ENCODE measurements at regions not wholly inside any gene's neighbourhood (a gene's known extent, or its start where the extent isn't known, plus 50 kb on each side); places are given as distances from the start of the nearest gene placed in this dataset.
"Not testable (repeated sequence)": the region's sequence is repeated elsewhere in the genome, so short reads cannot be mapped to it uniquely, and the experiment has no call there.

- no peak for DNase-seq (ENCODE audit: insufficient read length, low spot score, missing footprints)
- no peak for TF ChIP-seq CTCF (IDR thresholded peaks at IDR 0.05; ENCODE audit: extremely low read depth, low read depth, low read length)
- no peaks in the 10 kb centered on the region for H3K9me3 ChIP-seq (ENCODE audit: low read depth, low read length)
Observed at GRCh38 chr12:77218278-77218677, 152.9 kb upstream of the E2F7 start.

DNA sequence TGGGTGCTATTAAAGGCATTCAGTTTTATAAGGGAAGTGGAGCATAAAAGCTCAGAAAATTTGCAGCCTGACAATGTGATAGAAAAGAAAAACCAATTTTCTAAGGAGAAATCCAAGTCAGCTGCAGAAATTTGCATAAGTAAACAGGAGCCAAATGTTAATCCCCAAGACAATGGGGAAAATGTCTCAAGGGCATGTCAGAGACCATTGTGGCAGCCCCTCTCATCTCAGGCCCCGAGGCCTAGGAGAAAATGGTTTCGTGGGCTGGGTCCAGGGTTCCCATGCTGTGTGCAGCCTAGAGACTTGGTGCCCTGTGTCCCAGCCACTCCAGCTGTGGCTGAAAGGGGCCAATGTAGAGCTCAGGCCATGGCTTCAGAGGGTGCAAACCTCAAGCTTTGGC, 150.8 kb upstream of the E2F7 start:
- not testable (repeated sequence) for H3K27ac ChIP-seq (ENCODE audit: low read depth, low read length); H3K4me3 ChIP-seq (ENCODE audit: insufficient read depth, low read length); H3K36me3 ChIP-seq (ENCODE audit: insufficient read depth, low read length); H3K79me2 ChIP-seq (ENCODE audit: insufficient read depth, low read length); H3K9me3 ChIP-seq (ENCODE audit: low read depth, low read length); H3K27me3 ChIP-seq (ENCODE audit: insufficient read depth, low read length); H3K4me2 ChIP-seq (ENCODE audit: insufficient read depth, low read length); H2AFZ ChIP-seq (ENCODE audit: low read length); H4K20me1 ChIP-seq (ENCODE audit: insufficient read depth, low read length); DNase-seq (ENCODE audit: insufficient read length, low spot score, missing footprints)
- H3K4me1 ChIP-seq (ENCODE audit: insufficient read depth, low read length), result peaks cover 14% of the 10 kb centered on the region

More at GRCh38 chr12:77218278-77218677, 152.9 kb upstream of the E2F7 start:
- Histone ChIP-seq H3K4me2 (ENCODE audit: insufficient read depth, low read length) (no peak overlapping the region), H2AFZ (ENCODE audit: low read length) (no peak overlapping the region), H3K36me3 (ENCODE audit: insufficient read depth, low read length) (no peaks in the 10 kb centered on the region), H3K4me1 (ENCODE audit: insufficient read depth, low read length) (peaks cover 13% of the 10 kb centered on the region), H3K27me3 (ENCODE audit: insufficient read depth, low read length) (no peaks in the 10 kb centered on the region), H3K4me3 (ENCODE audit: insufficient read depth, low read length) (no peak overlapping the region), H3K79me2 (ENCODE audit: insufficient read depth, low read length) (no peaks in the 10 kb centered on the region), H4K20me1 (ENCODE audit: insufficient read depth, low read length) (no peaks in the 10 kb centered on the region), H3K27ac (ENCODE audit: low read depth, low read length) (no peak overlapping the region)

- Histone ChIP-seq H3K27ac (ENCODE audit: low read depth, low read length) (peak overlapping the region; percentile 36), H3K4me1 (ENCODE audit: insufficient read depth, low read length) (peaks cover 14% of the 10 kb centered on the region), H3K9me3 (ENCODE audit: low read depth, low read length) (no peaks in the 10 kb centered on the region), H3K4me3 (ENCODE audit: insufficient read depth, low read length) (no peak overlapping the region), H2AFZ (ENCODE audit: low read length) (no peak overlapping the region), H3K36me3 (ENCODE audit: insufficient read depth, low read length) (no peaks in the 10 kb centered on the region), H3K4me2 (ENCODE audit: insufficient read depth, low read length) (peak overlapping the region; percentile 7), H4K20me1 (ENCODE audit: insufficient read depth, low read length) (no peaks in the 10 kb centered on the region), H3K27me3 (ENCODE audit: insufficient read depth, low read length) (no peaks in the 10 kb centered on the region), H3K79me2 (ENCODE audit: insufficient read depth, low read length) (no peaks in the 10 kb centered on the region)
- DNase-seq (ENCODE audit: insufficient read length, low spot score, missing footprints), result no peak
- TF ChIP-seq CTCF (IDR thresholded peaks at IDR 0.05; ENCODE audit: extremely low read depth, low read depth, low read length), result no peak
Observed at GRCh38 chr12:77214136-77214535, 148.8 kb upstream of the E2F7 start.

- H3K4me1 ChIP-seq (ENCODE audit: insufficient read depth, low read length), result peaks cover 14% of the 10 kb centered on the region
- H3K36me3 ChIP-seq (ENCODE audit: insufficient read depth, low read length), result no peaks in the 10 kb centered on the region
- TF ChIP-seq CTCF (IDR thresholded peaks at IDR 0.05; ENCODE audit: extremely low read depth, low read depth, low read length), result no peak
- H3K27ac ChIP-seq (ENCODE audit: low read depth, low read length), result no peak overlapping the region
- DNase-seq (ENCODE audit: insufficient read length, low spot score, missing footprints), result no peak
- no peak overlapping the region for H3K4me3 ChIP-seq (ENCODE audit: insufficient read depth, low read length)
- no peaks in the 10 kb centered on the region for H3K79me2 ChIP-seq (ENCODE audit: insufficient read depth, low read length)
- H3K9me3 ChIP-seq (ENCODE audit: low read depth, low read length), result no peaks in the 10 kb centered on the region
- H3K27me3 ChIP-seq (ENCODE audit: insufficient read depth, low read length), result no peaks in the 10 kb centered on the region
- H4K20me1 ChIP-seq (ENCODE audit: insufficient read depth, low read length), result no peaks in the 10 kb centered on the region
- H3K4me2 ChIP-seq (ENCODE audit: insufficient read depth, low read length), result no peak overlapping the region
- H2AFZ ChIP-seq (ENCODE audit: low read length), result no peak overlapping the region
Observed at GRCh38 chr12:77213319-77213718, 147.9 kb upstream of the E2F7 start.

Measured in osteoblast (primary cell).